ENCODE measurements at regions not wholly inside any gene's neighbourhood (a gene's known extent, or its start where the extent isn't known, plus 50 kb on each side); places are given as distances from the start of the nearest gene placed in this dataset.
"Not testable (repeated sequence)": the region's sequence is repeated elsewhere in the genome, so short reads cannot be mapped to it uniquely, and the experiment has no call there.

DNA sequence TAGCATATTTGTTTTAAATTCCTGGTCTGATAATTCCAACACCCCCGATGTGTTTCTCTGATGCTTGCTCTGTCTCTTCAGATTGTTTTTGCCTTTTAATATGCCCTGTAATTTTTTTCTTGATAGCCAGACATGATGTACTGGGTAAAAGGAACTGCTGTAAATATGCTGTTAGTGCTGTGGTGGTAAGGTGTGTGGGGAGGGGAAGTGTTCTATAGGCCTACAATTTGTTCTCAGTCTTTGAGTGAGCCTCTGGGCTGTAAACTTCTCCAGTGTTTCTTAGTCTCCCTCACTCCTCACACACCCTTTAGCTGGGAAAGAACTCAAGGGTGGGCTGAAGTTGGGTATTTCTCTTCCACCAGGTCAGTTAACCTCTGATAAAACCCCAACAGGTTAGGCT, 147.0 kb upstream of the OR4E1 start (continued):
- TF ChIP-seq, protein P1, sequence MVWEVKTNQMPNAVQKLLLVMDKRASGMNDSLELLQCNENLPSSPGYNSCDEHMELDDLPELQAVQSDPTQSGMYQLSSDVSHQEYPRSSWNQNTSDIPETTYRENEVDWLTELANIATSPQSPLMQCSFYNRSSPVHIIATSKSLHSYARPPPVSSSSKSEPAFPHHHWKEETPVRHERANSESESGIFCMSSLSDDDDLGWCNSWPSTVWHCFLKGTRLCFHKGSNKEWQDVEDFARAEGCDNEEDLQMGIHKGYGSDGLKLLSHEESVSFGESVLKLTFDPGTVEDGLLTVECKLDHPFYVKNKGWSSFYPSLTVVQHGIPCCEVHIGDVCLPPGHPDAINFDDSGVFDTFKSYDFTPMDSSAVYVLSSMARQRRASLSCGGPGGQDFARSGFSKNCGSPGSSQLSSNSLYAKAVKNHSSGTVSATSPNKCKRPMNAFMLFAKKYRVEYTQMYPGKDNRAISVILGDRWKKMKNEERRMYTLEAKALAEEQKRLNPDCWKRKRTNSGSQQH (CRISPR knock-in tag; IDR thresholded peaks at IDR 0.05; ENCODE audit: low read depth): no peak
- TF ChIP-seq ZNF629 (CRISPR knock-in tag; conservative IDR thresholded peaks at IDR 0.05) (no peak), ZNF136 (CRISPR knock-in tag; IDR thresholded peaks at IDR 0.05; ENCODE audit: low read depth) (no peak), ZNF556 (CRISPR knock-in tag; IDR thresholded peaks at IDR 0.05; ENCODE audit: borderline replicate concordance) (no peak), ZNF33B (CRISPR knock-in tag; IDR thresholded peaks at IDR 0.05) (no peak), SP140L (CRISPR knock-in tag; IDR thresholded peaks at IDR 0.05; ENCODE audit: borderline replicate concordance) (no peak), STAT5B (CRISPR knock-in tag; IDR thresholded peaks at IDR 0.05) (no peak), EHMT2 (IDR thresholded peaks at IDR 0.05; ENCODE audit: borderline replicate concordance, low read depth, low read length) (no peak)

DNA sequence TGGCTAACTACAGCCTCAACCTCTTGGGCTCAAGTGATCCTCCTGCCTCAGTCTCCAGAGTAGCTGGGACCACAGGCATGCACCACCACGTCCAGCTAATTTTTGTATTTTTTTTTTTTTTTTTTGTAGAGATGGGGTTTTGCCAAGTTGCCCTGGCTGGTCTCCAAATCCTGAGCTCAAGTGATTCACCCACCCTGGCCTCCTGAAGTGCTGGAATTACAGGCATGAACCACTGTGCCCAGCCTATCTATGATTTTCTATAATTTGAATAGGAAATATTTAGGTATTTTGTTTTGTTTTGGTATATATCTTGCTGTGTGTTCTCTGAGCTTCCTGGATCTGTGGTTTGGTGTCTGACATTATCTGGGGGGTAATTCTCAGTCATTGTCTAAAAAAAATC, 146.3 kb upstream of the OR4E1 start:
- intact Hi-C loops (cut with micrococcal nuclease; ENCODE audit: unreplicated experiment); H3K27ac ChIP-seq (ENCODE audit: extremely low read length, insufficient read depth, low read length); FAIRE-seq; H3K79me2 ChIP-seq (ENCODE audit: insufficient read depth, low read length); ATAC-seq; BruUV-seq (replicated peaks); H3K4me1 ChIP-seq (ENCODE audit: insufficient read depth, low read length); in situ Hi-C loops (cut with HindIII; ENCODE audit: extremely low pct_ligation_motif_present, low pct_unique_long_range_greater_than_20kb); CTCF ChIA-PET (ENCODE audit: low intra/inter-chr PET ratio, low total read pairs); H2AFZ ChIP-seq (ENCODE audit: low read length); H3K9ac ChIP-seq (ENCODE audit: insufficient read depth, low read depth, low read length); POLR2A ChIA-PET; H3K4me2 ChIP-seq (ENCODE audit: low read depth, low read length); H3K4me3 ChIP-seq (replicated peaks in 1 of 3; ENCODE audit: insufficient read depth in 1 of 3, low read depth in 2 of 3, low read length in 3 of 3); H3K27me3 ChIP-seq (ENCODE audit: control insufficient read depth in 1 of 2, insufficient read depth in 2 of 2, low read length in 2 of 2); H4K20me1 ChIP-seq (ENCODE audit: insufficient read depth, low read length); DNase-seq (ENCODE audit: low spot score); H3K36me3 ChIP-seq (replicated peaks in 1 of 2; ENCODE audit: control insufficient read depth in 1 of 2, insufficient read depth in 2 of 2, low read length in 2 of 2): not testable (repeated sequence)
- WGBS (ENCODE audit: low lambda C conversion rate): 0% methylated on average over 1 of the region's 1 CpG
- peaks cover 22% of the 10 kb centered on the region for H3K9me3 ChIP-seq (ENCODE audit: low read length)

DNA sequence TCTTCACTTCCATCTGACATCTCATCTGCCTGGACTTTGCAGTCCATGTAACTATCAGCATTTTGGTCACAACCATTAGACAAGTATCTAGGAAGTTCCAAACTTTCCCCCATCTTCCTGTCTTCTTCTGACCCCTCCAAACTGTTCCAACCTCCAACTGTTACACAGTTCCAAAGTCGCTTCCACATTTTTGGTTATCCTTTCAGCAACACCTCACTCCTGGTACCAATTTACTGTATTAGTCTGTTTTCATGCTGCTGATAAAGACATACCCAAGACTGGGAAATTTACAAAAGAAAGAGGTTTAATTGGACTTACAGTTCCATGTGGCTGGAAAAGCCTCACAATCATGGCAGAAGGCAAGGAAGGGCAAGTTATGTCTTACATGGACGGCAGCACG, 143.4 kb upstream of the OR4E1 start:
- POLR2A ChIA-PET; CTCF ChIA-PET (ENCODE audit: low intra/inter-chr PET ratio, low total read pairs); H4K20me1 ChIP-seq (ENCODE audit: insufficient read depth, low read length); FAIRE-seq; H3K4me2 ChIP-seq (ENCODE audit: low read depth, low read length); ATAC-seq; H3K27ac ChIP-seq (ENCODE audit: extremely low read length, insufficient read depth, low read length); intact Hi-C loops (cut with micrococcal nuclease; ENCODE audit: unreplicated experiment); H3K9ac ChIP-seq (ENCODE audit: insufficient read depth, low read depth, low read length); H2AFZ ChIP-seq (ENCODE audit: low read length); H3K79me2 ChIP-seq (ENCODE audit: insufficient read depth, low read length); H3K4me3 ChIP-seq (replicated peaks in 1 of 3; ENCODE audit: insufficient read depth in 1 of 3, low read depth in 2 of 3, low read length in 3 of 3); DNase-seq (ENCODE audit: low spot score); H3K36me3 ChIP-seq (replicated peaks in 1 of 2; ENCODE audit: control insufficient read depth in 1 of 2, insufficient read depth in 2 of 2, low read length in 2 of 2); H3K4me1 ChIP-seq (ENCODE audit: insufficient read depth, low read length); BruUV-seq (replicated peaks); in situ Hi-C loops (cut with HindIII; ENCODE audit: extremely low pct_ligation_motif_present, low pct_unique_long_range_greater_than_20kb); H3K27me3 ChIP-seq (ENCODE audit: control insufficient read depth in 1 of 2, insufficient read depth in 2 of 2, low read length in 2 of 2): not testable (repeated sequence)
- WGBS (ENCODE audit: low lambda C conversion rate): 38% methylated on average over 3 of the region's 3 CpGs
- H3K9me3 ChIP-seq (ENCODE audit: low read length): peaks cover 22% of the 10 kb centered on the region

Measured in HepG2 (cell line).